Spinal cord (tissue), 9 donors: ENCODE measurements at regions not wholly inside any gene's neighbourhood (a gene's known extent, or its start where the extent isn't known, plus 50 kb on each side); places are given as distances from the start of the nearest gene placed in this dataset.

ENCODE experiments used
- DNase-seq, 6 donors: peaks; one replicate each; pipeline versions ENCODE4 v3.0.0 to v3.0.0-alpha.2; 2013 to 2015; ENCODE audit warnings: low spot score in 6 of 6, low read depth in 4 of 6
- H3K27ac ChIP-seq: one replicate; pipeline ENCODE4 v1.5.1; 2013; ENCODE audit warnings: low read depth, low read length, control low read depth
- H3K27me3 ChIP-seq: one replicate; pipeline ENCODE4 v1.6.1; 2013; ENCODE audit warnings: low read length; ENCODE audit not compliant: control insufficient read depth, insufficient read depth
- H3K36me3 ChIP-seq: one replicate; pipeline ENCODE4 v1.6.1; 2013; ENCODE audit warnings: low read length; ENCODE audit not compliant: control insufficient read depth, insufficient read depth
- H3K4me1 ChIP-seq: one replicate; pipeline ENCODE4 v1.6.1; 2013; ENCODE audit warnings: low read length; ENCODE audit not compliant: control insufficient read depth, insufficient read depth
- H3K4me3 ChIP-seq: one replicate; pipeline ENCODE4 v1.5.1; 2013; ENCODE audit warnings: low read depth, low read length, control low read depth
- H3K9me3 ChIP-seq: one replicate; pipeline ENCODE4 v1.6.1; 2013; ENCODE audit warnings: low read length; ENCODE audit not compliant: control insufficient read depth, insufficient read depth
- WGBS: methylation state at CpG from one replicate; pipeline ENCODE4 v1.1.5; 2013; ENCODE audit warnings: missing lambda C conversion rate; ENCODE audit not compliant: insufficient coverage; 5-methylcytosine and 5-hydroxymethylcytosine counted together
- donor health status: healthy.

DNA sequence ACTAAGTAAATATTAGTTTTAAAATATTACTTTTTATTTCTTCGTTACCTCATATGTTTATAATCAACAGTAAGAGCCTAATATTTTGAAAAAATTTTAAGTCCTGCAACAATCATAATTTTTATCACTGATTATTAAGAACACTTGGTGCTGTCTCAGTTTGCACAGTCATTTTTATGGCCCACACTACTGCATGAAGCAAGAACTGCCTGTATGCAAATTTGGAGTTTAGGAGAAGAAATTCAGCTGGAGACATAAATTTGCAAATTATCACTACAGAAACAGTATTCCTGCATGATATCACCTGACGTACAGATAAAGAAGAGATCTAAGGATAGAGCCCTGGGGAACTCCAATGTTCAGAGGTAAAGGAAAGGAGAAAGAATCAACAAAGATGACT lies 144.1 kb upstream of the RBBP8 start:
- H3K27ac ChIP-seq, result no peak overlapping the region
- H3K27me3 ChIP-seq, result no peaks in the 10 kb centered on the region
- no peak for DNase-seq
- no peak overlapping the region for H3K4me3 ChIP-seq
- H3K36me3 ChIP-seq, result no peaks in the 10 kb centered on the region
- H3K9me3 ChIP-seq, result no peaks in the 10 kb centered on the region
- H3K4me1 ChIP-seq, result no peaks in the 10 kb centered on the region
- no CpG with 5 or more reads among the region's 2 CpGs for WGBS

DNA sequence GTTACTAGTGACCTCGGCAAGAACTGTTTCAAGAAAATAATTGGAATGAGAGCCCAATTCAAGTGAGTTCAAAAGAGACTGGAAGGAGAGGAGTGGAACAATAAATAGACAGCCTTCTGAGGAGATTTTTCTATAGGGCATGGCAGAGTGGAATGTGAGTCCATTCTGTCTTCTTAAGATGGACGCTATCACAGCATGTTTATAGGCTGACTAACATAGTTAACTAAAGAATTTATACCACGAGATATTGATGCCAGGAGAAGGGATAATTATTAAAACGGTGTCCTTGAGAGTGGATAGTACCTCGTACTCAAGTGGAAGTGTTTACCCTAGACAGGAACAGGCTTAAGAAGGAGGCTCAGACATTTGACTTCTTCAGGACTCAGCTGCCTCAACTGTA lies 143.5 kb upstream of the RBBP8 start:
- no peaks in the 10 kb centered on the region for H3K27me3 ChIP-seq
- WGBS, result 65% methylated on average over 3 of the region's 5 CpGs
- H3K4me3 ChIP-seq, result no peak overlapping the region
- H3K4me1 ChIP-seq, result no peaks in the 10 kb centered on the region
- H3K27ac ChIP-seq, result no peak overlapping the region
- H3K9me3 ChIP-seq, result no peaks in the 10 kb centered on the region
- no peaks in the 10 kb centered on the region for H3K36me3 ChIP-seq
- no peak for DNase-seq

DNA sequence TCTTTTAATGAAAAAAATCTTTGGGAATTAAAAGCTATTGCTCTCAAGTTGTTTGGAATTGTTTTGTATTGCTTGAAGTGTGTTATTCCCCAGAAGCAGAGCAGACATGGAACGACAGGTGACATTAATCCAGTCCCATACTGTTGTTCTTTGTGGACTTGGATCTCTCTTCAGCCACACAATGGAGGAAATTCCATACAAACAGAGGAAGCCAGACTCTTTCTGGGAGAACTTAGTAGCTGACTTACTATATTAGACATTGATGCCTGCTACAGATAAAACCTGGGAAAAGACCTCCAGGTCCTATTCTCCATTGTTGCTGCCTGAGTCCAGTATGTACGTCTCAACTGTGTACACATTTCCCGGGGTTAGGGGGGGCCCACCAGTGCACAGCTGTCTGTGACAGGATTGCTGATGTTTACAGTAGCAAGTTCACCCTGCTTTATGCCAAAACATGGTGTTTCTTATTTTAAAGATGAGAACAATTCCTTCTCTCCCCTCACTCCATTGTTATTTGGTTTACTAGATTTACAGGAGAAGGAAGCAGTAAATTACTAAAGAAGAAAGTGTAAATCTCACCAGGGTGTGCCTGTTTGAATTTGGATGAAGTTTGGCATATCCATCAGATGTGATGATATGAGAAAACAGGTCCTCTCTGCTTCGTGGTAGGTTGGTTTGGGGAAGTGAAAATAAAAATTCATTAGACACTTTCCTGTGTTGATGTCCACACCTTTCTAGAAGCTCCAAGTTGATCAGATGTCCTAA lies 142.4 kb upstream of the RBBP8 start:
- WGBS, result 57% methylated on average over 1 of the region's 4 CpGs

DNA sequence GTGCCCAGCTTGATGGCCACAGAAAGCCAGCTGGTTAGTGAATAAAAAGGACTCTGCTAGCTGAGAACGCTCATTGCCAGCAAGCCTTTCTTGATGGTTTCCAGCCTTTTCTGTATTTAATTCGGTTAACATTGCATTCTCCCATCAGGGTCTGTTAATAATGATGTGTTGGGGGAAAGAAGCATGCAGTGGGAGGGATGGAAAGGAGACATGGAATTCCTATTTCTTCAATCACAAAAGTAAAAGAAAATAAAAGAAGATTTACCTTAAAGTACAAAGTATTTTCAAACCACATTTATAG lies 141.9 kb upstream of the RBBP8 start:
- WGBS, result 100% methylated on average over 2 of the region's 2 CpGs
- Histone ChIP-seq H3K36me3 (no peaks in the 10 kb centered on the region), H3K27ac (no peak overlapping the region), H3K4me1 (no peaks in the 10 kb centered on the region), H3K27me3 (no peaks in the 10 kb centered on the region), H3K4me3 (no peak overlapping the region), H3K9me3 (no peaks in the 10 kb centered on the region)
- DNase-seq, result no peak

More for the DNA sequence above, 142.4 kb upstream of the RBBP8 start:
- no peaks in the 10 kb centered on the region for H3K4me1 ChIP-seq
- no peak for DNase-seq
- no peaks in the 10 kb centered on the region for H3K9me3 ChIP-seq
- H3K27ac ChIP-seq, result no peak overlapping the region
- H3K4me3 ChIP-seq, result no peak overlapping the region
- H3K27me3 ChIP-seq, result no peaks in the 10 kb centered on the region
- H3K36me3 ChIP-seq, result no peaks in the 10 kb centered on the region

DNA sequence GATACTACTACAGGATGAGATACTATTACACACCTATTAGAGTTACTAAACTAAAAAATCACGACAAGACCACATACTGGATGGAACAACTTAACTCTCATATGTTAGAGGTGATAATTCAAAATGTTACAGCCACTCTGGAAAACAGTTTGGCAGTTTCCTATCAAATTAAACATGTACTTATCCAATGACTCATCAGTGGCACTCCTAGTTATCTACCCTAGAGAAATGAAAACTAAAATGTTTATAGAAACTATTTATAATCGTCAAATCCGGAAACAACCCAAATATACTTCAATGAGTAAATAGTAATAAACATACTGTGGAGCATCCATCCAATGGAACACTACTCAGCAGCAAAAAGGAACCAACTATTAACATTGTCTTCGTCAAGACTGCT lies 137.0 kb upstream of the RBBP8 start:
- Histone ChIP-seq H3K27ac (no peak overlapping the region), H3K27me3 (no peaks in the 10 kb centered on the region), H3K4me3 (no peak overlapping the region), H3K9me3 (no peaks in the 10 kb centered on the region), H3K36me3 (no peaks in the 10 kb centered on the region), H3K4me1 (no peaks in the 10 kb centered on the region)
- DNase-seq, result no peak
- no CpG with 5 or more reads among the region's 4 CpGs for WGBS

DNA sequence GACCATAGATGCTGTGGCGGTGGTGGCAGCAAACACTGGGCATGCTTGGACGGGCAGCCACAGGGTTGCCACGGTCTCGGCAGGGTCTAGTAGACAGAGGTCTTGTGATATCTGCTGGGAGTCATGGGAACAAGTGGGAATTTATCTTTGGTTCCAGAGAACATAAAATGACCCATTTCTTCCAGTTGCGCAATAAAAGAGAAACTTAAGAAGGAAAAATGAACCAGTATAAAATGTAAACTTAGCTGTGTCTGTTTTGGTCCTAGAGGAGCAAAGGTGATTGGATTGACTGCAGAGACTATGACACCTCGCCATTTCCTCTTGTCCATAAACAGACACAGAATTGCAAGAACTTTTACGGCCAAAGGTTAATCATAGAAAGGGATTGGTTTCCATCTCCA lies 132.6 kb upstream of the RBBP8 start:
- no peak for DNase-seq
- Histone ChIP-seq H3K4me1 (no peaks in the 10 kb centered on the region), H3K36me3 (no peaks in the 10 kb centered on the region), H3K27ac (no peak overlapping the region), H3K27me3 (no peaks in the 10 kb centered on the region), H3K9me3 (no peaks in the 10 kb centered on the region), H3K4me3 (no peak overlapping the region)
- WGBS, result 81% methylated on average over 4 of the region's 7 CpGs

DNA sequence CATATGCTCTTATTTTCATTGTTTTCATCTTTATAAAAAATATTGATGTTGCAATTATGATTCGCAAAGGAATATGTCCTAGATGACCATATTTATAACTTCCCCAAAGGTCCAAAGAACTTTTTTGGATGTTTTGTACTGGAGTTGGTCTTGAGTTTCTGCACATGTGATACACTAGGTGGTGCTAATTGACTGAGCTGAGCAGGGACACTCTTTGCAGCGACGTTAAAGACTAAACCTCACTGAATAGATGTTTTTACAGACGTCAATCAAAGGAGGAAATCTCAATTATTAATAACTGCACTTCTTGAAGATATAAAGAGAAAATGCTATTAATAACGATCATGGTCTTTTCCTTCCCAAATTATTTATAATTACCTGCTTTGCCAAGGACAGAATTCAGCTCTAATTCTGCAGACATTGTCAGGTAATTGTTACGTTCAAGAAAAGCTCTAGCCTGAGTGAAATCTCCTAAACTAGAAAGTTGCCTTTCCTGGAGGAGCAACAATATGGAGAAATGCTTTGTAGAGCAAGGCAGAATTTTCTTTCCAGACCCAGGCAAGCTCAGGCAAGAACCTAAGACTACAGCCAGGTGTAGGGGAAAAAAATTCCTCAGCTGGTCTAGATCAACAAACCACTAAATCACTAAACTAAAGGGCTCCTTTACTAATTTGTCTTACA lies 119.3 kb upstream of the RBBP8 start:
- H3K36me3 ChIP-seq, result no peaks in the 10 kb centered on the region

DNA sequence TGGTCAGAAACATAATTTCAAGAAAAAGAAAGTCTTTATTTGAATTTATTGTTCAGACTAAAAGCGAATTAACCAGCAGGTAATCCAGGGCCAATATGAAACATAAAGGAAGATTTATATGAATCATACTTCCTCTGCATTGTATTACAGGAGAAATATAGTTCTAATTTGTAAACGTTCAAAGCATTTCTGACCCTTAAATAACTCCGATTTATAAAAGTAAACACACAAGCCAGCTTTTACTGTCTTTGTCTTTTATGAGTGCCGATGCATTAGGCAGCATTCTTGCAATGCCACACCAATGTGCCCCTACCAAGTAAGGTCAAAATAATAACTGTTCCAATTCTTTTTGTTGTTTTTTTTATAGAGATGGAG lies 118.8 kb upstream of the RBBP8 start:
- no peak overlapping the region for H3K27ac ChIP-seq
- no peaks in the 10 kb centered on the region for H3K27me3 ChIP-seq
- no peak overlapping the region for H3K4me3 ChIP-seq
- H3K4me1 ChIP-seq, result no peaks in the 10 kb centered on the region
- no peaks in the 10 kb centered on the region for H3K9me3 ChIP-seq
- 64% methylated on average over 3 of the region's 4 CpGs for WGBS
- no peak for DNase-seq
- H3K36me3 ChIP-seq, result no peaks in the 10 kb centered on the region

More for the DNA sequence above, 119.3 kb upstream of the RBBP8 start:
- Histone ChIP-seq H3K4me3 (no peak overlapping the region), H3K9me3 (no peaks in the 10 kb centered on the region), H3K27ac (no peak overlapping the region), H3K4me1 (no peaks in the 10 kb centered on the region), H3K27me3 (no peaks in the 10 kb centered on the region)
- WGBS, result no CpG with 5 or more reads among the region's 6 CpGs
- DNase-seq, result peak in 3 of 6 donors; percentile 35 to 85 (median 60)

DNA sequence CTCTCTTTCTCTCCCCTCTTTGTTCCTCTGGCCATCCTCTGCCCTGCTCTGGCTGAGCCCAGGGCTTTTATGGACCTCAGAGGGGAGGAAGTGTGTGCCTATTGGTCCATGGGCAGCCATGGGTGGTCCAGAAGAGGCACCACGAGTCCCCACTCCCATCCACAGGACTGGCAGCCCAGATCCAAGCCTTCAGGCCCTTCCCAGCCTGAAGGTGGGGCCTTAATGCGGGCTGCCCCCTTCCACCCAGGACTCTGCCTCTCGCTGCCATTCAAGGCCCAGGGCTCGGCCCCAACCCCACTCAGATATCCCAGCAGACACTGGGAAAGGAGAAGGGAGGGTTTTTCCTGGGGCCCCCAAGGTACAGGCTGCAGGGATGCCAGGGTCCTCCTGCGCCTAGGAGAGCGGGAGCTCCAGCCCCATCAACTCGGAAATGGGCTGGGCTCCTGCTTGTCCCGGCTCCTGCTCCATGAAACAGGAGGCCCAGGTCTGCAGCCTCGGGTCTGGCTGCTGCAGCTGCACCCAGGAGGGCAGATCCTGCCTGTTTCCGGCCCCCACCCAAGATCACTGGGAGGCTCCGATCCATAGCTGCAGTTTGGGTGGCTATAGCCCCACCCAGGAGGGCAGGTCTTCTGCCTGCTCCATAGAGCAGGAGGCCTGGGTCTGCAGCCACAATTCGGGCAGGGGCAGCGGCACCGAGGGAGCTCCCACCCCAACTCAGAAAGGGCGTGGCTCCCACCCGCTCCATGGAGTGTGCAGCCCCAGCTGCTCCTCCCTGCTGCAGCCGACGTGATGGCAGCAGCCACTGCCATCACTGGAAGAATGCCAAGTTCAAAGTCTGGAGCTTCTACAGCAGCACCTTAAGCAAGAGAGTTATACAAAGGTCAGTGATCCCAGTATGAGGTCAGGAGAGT lies 116.6 kb upstream of the RBBP8 start:
- H3K4me3 ChIP-seq, result no peak overlapping the region
- H3K4me1 ChIP-seq, result no peaks in the 10 kb centered on the region
- DNase-seq, result no peak
- 68% methylated on average over 15 of the region's 18 CpGs for WGBS
- H3K27me3 ChIP-seq, result no peaks in the 10 kb centered on the region
- H3K27ac ChIP-seq, result no peak overlapping the region
- no peaks in the 10 kb centered on the region for H3K36me3 ChIP-seq
- H3K9me3 ChIP-seq, result no peaks in the 10 kb centered on the region
